Activated CD8-positive, alpha-beta T cell treated with anti-CD3 and anti-CD28 coated beads, Interleukin-2, amount 10 ng/mL, durations not matched to agents 7 days and 5 days (primary cell): ENCODE measurements at regions not wholly inside any gene's neighbourhood (a gene's known extent, or its start where the extent isn't known, plus 50 kb on each side); places are given as distances from the start of the nearest gene placed in this dataset.

Source experiments
- ATAC-seq: fragments of 150-1000 bp; cut with Tn5 transposase; one replicate; pipeline ENCODE4 v1.10.0; 2021; ENCODE audit warnings: moderate library complexity
- CTCF ChIA-PET: fragments of 350-600 bp; sonication (Branson Sonifier 250); formaldehyde crosslinking; loops from one replicate; lab custom pipeline; 2021; ENCODE audit warnings: antibody characterized with exemption; lab: Charles Lee
- POLR2A ChIA-PET: fragments of 350-600 bp; sonication (Branson Sonifier 250); formaldehyde crosslinking; loops from one replicate; lab custom pipeline; 2021; ENCODE audit warnings: antibody characterized with exemption; lab: Charles Lee
- DNase-seq: peaks from one replicate; pipeline ENCODE4 v3.0.0-alpha.2; 2020
- H3K27ac Mint-ChIP-seq: one replicate; pipeline ENCODE4 v1.8.0; 2021; ENCODE audit warnings: mild to moderate bottlenecking, mixed read lengths
- H3K27me3 Mint-ChIP-seq: one replicate; pipeline ENCODE4 v1.8.0; 2021; ENCODE audit warnings: low read depth, mixed read lengths
- H3K36me3 Mint-ChIP-seq: one replicate; pipeline ENCODE4 v1.8.0; 2021; ENCODE audit warnings: low read depth, mixed read lengths
- H3K4me1 Mint-ChIP-seq: one replicate; pipeline ENCODE4 v1.8.0; 2021; ENCODE audit warnings: low read depth, mixed read lengths
- H3K4me3 Mint-ChIP-seq: one replicate; pipeline ENCODE4 v1.8.0; 2021; ENCODE audit warnings: mild to moderate bottlenecking, mixed read lengths
- H3K9me3 Mint-ChIP-seq: one replicate; pipeline ENCODE4 v1.8.0; 2022; ENCODE audit warnings: mixed read lengths; ENCODE audit not compliant: insufficient read depth

- DNase-seq (no peak), ATAC-seq (no peak)
- Mint-ChIP-seq H3K27me3 (no peaks in the 10 kb centered on the region), H3K27ac (no peak overlapping the region), H3K36me3 (peaks cover 4% of the 10 kb centered on the region), H3K4me3 (no peak overlapping the region), H3K9me3 (peaks cover 17% of the 10 kb centered on the region), H3K4me1 (no peaks in the 10 kb centered on the region)
- CTCF ChIA-PET: no interaction called here
- POLR2A ChIA-PET: no interaction called here
Measured at GRCh38 chr7:57348646-57349269, 101.2 kb upstream of the ZNF716 start.

GRCh38 chr7:57354195-57354594 lies 95.8 kb upstream of the ZNF716 start:
- CTCF ChIA-PET: no interaction called here
- no peaks in the 10 kb centered on the region for H3K4me1 Mint-ChIP-seq
- DNase-seq (no peak), ATAC-seq (no peak)
- no peak overlapping the region for H3K27ac Mint-ChIP-seq
- H3K9me3 Mint-ChIP-seq: peaks cover 22% of the 10 kb centered on the region
- no peaks in the 10 kb centered on the region for H3K27me3 Mint-ChIP-seq
- POLR2A ChIA-PET: no interaction called here
- H3K36me3 Mint-ChIP-seq: no peaks in the 10 kb centered on the region
- no peak overlapping the region for H3K4me3 Mint-ChIP-seq

GRCh38 chr7:57354679-57355338 lies 95.2 kb upstream of the ZNF716 start:
- Mint-ChIP-seq H3K4me1 (no peaks in the 10 kb centered on the region), H3K4me3 (no peak overlapping the region), H3K36me3 (peaks cover 3% of the 10 kb centered on the region), H3K27me3 (no peaks in the 10 kb centered on the region), H3K27ac (no peak overlapping the region), H3K9me3 (peaks cover 25% of the 10 kb centered on the region)
- ATAC-seq (no peak), DNase-seq (no peak)
- POLR2A ChIA-PET: no interaction called here
- CTCF ChIA-PET: no interaction called here

- Mint-ChIP-seq H3K27ac (no peak overlapping the region), H3K9me3 (peaks cover 16% of the 10 kb centered on the region), H3K27me3 (no peaks in the 10 kb centered on the region), H3K36me3 (peaks cover 6% of the 10 kb centered on the region), H3K4me3 (no peak overlapping the region), H3K4me1 (no peaks in the 10 kb centered on the region)
- DNase-seq: no peak
- no peak for ATAC-seq
- ChIA-PET CTCF (no interaction called here), POLR2A (no interaction called here)
Measured at GRCh38 chr7:57361406-57361805, 88.6 kb upstream of the ZNF716 start.

GRCh38 chr7:57362868-57363267 lies 87.1 kb upstream of the ZNF716 start:
- no peak overlapping the region for H3K4me3 Mint-ChIP-seq
- H3K36me3 Mint-ChIP-seq: peaks cover 6% of the 10 kb centered on the region
- H3K27ac Mint-ChIP-seq: no peak overlapping the region
- DNase-seq: no peak
- no peak for ATAC-seq
- ChIA-PET CTCF (no interaction called here), POLR2A (no interaction called here)
- no peaks in the 10 kb centered on the region for H3K4me1 Mint-ChIP-seq
- peaks cover 17% of the 10 kb centered on the region for H3K9me3 Mint-ChIP-seq
- H3K27me3 Mint-ChIP-seq: no peaks in the 10 kb centered on the region

- H3K27me3 Mint-ChIP-seq: no peaks in the 10 kb centered on the region
- ChIA-PET CTCF (no interaction called here), POLR2A (no interaction called here)
- H3K36me3 Mint-ChIP-seq: peaks cover 6% of the 10 kb centered on the region
- ATAC-seq (no peak), DNase-seq (no peak)
- H3K27ac Mint-ChIP-seq: no peak overlapping the region
- no peak overlapping the region for H3K4me3 Mint-ChIP-seq
- H3K4me1 Mint-ChIP-seq: no peaks in the 10 kb centered on the region
- H3K9me3 Mint-ChIP-seq: peaks cover 17% of the 10 kb centered on the region
Measured at GRCh38 chr7:57363321-57363720, 86.7 kb upstream of the ZNF716 start.

- H3K4me3 Mint-ChIP-seq: no peak overlapping the region
- no peak for ATAC-seq
- no peaks in the 10 kb centered on the region for H3K4me1 Mint-ChIP-seq
- CTCF ChIA-PET: no interaction called here
- no peak overlapping the region for H3K27ac Mint-ChIP-seq
- peaks cover 3% of the 10 kb centered on the region for H3K36me3 Mint-ChIP-seq
- DNase-seq: no peak
- H3K27me3 Mint-ChIP-seq: no peaks in the 10 kb centered on the region
- POLR2A ChIA-PET: no interaction called here
- peaks cover 11% of the 10 kb centered on the region for H3K9me3 Mint-ChIP-seq
Measured at GRCh38 chr7:57364933-57365710, 84.9 kb upstream of the ZNF716 start.

GRCh38 chr7:57367171-57367570 lies 82.8 kb upstream of the ZNF716 start:
- ChIA-PET CTCF (no interaction called here), POLR2A (no interaction called here)
- peaks cover 20% of the 10 kb centered on the region for H3K9me3 Mint-ChIP-seq
- peaks cover 3% of the 10 kb centered on the region for H3K36me3 Mint-ChIP-seq
- H3K4me3 Mint-ChIP-seq: no peak overlapping the region
- DNase-seq (no peak), ATAC-seq (no peak)
- H3K27me3 Mint-ChIP-seq: no peaks in the 10 kb centered on the region
- H3K27ac Mint-ChIP-seq: no peak overlapping the region
- H3K4me1 Mint-ChIP-seq: no peaks in the 10 kb centered on the region

- ChIA-PET POLR2A (no interaction called here), CTCF (no interaction called here)
- Mint-ChIP-seq H3K27ac (no peak overlapping the region), H3K27me3 (no peaks in the 10 kb centered on the region), H3K4me1 (no peaks in the 10 kb centered on the region), H3K9me3 (peaks cover 32% of the 10 kb centered on the region), H3K4me3 (no peak overlapping the region), H3K36me3 (no peaks in the 10 kb centered on the region)
- no peak for ATAC-seq
- DNase-seq: no peak
Measured at GRCh38 chr7:57370066-57370738, 79.8 kb upstream of the ZNF716 start.

- CTCF ChIA-PET: no interaction called here
- Mint-ChIP-seq H3K27ac (no peak overlapping the region), H3K4me1 (no peaks in the 10 kb centered on the region), H3K36me3 (no peaks in the 10 kb centered on the region), H3K27me3 (no peaks in the 10 kb centered on the region), H3K4me3 (no peak overlapping the region), H3K9me3 (peaks cover 32% of the 10 kb centered on the region)
- POLR2A ChIA-PET: no interaction called here
- ATAC-seq (no peak), DNase-seq (no peak)
Measured at GRCh38 chr7:57370739-57371098, 79.3 kb upstream of the ZNF716 start.

GRCh38 chr7:57375783-57376182 lies 74.2 kb upstream of the ZNF716 start:
- H3K27ac Mint-ChIP-seq: no peak overlapping the region
- DNase-seq (no peak), ATAC-seq (no peak)
- no peaks in the 10 kb centered on the region for H3K36me3 Mint-ChIP-seq
- H3K4me3 Mint-ChIP-seq: no peak overlapping the region
- POLR2A ChIA-PET: no interaction called here
- no peaks in the 10 kb centered on the region for H3K4me1 Mint-ChIP-seq
- H3K9me3 Mint-ChIP-seq: peaks cover 46% of the 10 kb centered on the region
- no peaks in the 10 kb centered on the region for H3K27me3 Mint-ChIP-seq
- CTCF ChIA-PET: no interaction called here

- no peaks in the 10 kb centered on the region for H3K27me3 Mint-ChIP-seq
- peaks cover 2% of the 10 kb centered on the region for H3K36me3 Mint-ChIP-seq
- H3K4me3 Mint-ChIP-seq: no peak overlapping the region
- ATAC-seq: no peak
- ChIA-PET CTCF (no interaction called here), POLR2A (no interaction called here)
- H3K9me3 Mint-ChIP-seq: peaks cover 40% of the 10 kb centered on the region
- H3K4me1 Mint-ChIP-seq: no peaks in the 10 kb centered on the region
- no peak for DNase-seq
- no peak overlapping the region for H3K27ac Mint-ChIP-seq
Measured at GRCh38 chr7:57381581-57381980, 68.4 kb upstream of the ZNF716 start.
